SK-N-DZ (cell line): ENCODE measurements at regions not wholly inside any gene's neighbourhood (a gene's known extent, or its start where the extent isn't known, plus 50 kb on each side); places are given as distances from the start of the nearest gene placed in this dataset.
"Not testable (repeated sequence)": the region's sequence is repeated elsewhere in the genome, so short reads cannot be mapped to it uniquely, and the experiment has no call there.

Source experiments
- DNase-seq: peaks from one replicate; pipeline ENCODE4 v3.0.0-alpha.2; 2015; ENCODE audit warnings: low spot score

DNA sequence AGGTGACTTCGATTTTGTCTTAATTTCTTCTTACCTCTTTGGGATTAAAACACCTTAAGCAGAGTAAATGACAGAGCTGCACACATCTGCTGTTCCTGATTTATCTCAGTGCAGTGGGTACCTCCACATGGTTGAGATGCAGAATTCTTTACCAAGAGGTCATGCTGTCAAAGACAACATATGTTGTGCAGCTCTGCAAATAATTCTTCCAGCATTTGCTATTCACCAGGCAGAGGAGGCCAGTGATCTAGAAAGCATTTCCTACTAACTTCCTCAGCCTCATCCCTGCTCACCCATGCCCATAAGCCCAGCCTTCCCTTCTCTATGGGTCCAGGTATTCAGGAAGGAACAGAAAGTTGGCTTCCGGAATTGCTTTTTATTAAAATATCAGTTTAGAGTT, 109.3 kb downstream of the THBS2 start:
- no peak for DNase-seq

DNA sequence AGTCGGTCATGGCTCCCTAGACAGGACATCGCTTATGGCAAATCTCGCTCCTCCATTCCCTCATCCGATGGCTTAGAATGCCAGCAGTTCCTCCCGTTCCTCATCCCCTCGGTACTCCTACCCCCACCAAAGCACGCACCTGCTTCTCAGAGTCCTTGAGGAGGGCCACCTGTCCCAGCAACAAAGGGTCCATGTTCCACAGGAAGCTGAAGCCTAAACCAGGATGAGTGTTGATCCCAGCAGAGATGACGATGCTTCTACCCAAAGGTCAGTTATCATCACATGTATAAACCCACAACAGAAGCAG, 111.2 kb downstream of the THBS2 start:
- no peak for DNase-seq

DNA sequence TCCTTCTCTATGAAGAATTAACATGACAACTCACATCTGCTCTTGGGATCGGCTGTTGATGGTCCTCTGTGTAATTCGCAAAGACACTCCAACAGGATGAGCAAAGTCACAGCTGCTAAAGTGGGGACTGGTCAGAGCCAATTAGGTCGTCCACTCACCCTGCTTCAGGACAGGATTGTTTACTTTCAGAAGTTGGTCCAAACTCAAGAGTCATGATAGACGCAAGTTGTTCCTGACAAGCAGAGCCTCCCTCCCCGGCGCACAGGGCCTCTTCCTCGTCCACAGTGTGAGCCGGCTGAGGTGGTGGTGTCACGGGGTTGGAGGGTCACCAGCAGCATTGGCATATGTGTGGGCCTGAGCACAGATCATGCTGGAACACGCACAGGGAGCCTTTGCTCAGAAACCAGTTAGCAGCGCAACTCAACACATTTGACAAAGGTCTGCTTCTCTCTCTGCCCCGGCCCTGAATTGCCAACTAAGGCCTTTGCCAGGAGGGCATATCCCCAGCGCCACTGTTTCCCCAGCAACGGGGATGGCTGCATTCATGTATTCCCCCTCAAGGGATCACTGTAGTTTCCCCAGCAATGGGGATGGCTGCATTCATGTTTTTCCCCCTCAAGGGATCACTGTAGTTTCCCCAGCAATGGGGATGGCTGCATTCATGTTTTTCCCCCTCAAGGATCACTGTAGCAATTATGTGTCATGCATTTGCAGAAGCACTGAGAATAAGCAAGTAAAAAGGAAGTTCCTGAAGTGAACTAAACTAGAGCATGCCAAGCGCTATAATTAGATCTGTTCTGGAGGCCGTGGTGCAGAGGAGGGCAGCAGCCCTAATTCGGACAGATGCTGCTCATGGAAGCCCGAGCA, 111.7 kb downstream of the THBS2 start:
- DNase-seq = no peak

DNA sequence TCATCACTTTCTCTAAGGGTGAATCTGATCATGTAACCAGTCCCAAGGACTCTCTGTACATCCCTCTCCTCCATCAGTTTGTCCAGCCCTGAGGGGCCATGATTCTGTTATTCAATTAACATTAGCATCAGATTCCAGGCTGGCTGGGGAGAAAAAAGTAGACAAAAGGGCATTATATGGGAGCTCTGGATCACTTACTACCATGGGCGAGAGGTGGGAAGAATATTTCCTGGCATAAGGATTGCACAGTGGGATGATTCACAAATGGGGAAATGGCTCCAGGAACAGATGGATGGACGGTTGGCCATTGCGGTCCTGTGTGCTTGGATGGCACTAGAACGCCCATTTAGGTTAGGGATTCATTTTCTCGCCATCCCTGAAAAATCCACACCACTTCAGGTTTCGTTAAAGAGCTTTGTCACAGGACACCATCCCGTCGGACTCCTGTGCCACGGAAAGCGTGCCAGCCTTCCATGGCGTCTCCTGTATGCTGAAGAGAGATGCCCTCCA, 112.6 kb downstream of the THBS2 start:
- DNase-seq = no peak

DNA sequence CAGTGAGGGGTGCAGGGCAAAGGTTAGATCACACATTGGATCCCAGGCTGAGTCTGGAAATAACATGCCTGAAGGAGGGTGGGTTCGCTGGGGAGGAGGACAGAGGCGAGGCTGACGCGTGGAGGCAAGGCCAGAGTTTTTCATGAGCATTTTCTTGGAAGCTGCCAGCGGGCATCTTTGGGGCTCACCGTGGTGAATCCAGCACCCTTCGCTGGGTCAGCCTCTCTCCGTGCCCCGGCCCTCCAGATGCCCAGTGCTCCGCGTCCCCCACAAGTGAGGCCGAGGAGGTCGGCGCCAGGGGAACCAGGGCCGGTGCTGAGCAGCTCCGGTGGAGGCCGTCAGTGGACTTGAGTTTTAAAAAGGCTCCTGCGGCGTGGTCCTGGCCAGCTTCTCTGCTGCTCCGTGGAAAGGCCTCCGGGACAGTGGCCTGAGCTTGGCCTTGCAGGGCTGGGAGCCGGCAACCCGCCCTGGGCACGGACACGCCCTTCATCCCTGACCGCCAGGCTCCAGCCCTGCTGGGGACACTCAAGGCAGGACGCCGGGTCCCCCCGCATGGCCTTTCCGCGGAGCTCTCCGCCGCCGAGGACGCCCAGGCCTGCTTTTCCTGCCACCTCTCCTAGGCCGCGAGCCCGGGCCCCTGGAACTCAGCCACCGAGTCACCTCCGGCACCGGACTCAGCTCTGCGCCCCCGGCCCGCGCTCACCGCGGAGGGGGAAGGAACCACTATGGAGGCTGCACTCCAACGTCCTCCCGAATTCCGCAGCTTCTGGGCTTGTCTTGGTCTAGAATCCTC, 114.3 kb downstream of the THBS2 start:
- no peak for DNase-seq

DNA sequence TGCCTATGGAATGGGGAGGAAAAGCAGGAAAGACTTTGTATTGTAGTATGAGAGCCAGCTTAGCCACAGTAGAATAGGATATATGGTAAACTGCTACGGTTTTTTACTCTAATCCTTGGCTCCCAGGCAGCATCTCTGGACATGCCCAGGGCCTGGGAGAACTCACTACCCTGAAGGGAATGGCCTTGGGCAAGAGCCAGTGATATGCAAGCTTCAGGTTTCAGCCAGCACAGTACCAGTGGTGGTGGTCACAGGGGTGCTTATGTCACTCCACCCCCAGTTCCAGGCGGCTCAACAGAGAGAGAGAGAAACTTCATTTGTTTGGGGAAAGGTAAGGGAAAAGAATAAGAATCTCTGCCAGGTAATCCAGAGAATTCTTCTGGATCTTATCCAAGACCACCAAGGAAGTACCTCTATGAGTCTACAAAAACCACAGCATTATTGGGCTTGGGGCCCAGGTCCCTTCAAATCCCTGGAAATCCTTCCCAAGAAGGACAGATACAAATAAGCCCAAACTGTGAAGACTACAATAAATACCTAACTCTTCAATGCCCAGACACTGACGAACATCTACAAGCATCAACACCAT, 121.2 kb downstream of the THBS2 start:
- no peak for DNase-seq

DNA sequence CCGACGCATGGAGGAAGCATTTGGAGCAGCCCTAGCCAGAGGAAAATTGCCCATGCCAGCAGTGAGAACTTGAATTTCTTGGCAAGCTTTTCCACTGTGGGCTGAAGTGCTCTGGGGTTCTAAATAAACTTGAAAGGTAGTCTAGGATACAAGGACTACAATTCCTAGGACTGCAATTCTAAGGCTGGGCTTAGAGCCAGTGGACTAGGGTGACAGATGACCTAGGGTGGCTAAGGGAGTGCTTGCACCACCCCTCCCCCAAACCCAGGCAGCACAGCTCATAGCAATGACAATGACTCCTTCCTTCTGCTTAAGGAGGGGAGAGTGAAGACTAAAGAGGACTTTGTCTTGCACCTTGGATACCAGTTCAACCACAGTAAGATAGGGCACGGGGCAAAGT, 122.3 kb downstream of the THBS2 start:
- no peak for DNase-seq

DNA sequence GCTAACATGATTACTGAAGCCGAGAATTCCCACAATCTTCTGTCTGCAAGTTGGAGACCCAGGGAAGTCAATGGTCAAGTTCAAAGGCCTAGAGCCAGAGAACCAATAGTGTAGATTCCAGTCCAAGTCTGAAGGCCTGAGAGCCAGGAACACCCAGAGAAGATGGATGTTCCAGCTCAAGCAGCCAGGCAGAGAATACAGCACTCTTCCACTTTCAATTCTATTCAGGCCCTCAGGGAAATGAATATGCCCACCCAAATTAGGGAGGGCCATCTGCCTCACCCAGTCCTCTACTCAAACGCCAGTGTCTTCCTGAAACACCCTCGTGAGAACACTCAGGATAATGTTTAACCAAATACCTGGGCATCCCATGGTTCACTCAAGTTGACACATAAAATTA, 123.5 kb downstream of the THBS2 start:
- DNase-seq = no peak

DNA sequence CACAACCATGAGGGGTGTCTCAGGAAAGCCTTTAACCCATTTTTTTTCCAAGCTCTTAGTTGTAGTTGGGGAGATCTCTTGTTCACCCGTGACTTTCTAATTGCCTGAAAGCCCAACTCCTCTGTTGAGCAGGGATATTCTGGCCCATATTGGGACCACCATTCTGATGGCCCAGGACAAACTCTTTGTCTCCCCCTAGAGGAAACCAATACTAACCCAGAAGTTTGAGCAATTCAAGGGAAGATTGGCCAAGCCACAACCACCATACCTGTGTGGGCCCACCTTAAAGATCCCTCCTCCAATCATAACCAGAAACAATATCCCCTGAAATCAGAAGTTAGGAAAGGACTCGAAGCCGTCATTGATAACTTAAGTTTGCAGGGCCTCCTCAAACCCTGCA, 132.6 kb downstream of the THBS2 start:
- DNase-seq = no peak

DNA sequence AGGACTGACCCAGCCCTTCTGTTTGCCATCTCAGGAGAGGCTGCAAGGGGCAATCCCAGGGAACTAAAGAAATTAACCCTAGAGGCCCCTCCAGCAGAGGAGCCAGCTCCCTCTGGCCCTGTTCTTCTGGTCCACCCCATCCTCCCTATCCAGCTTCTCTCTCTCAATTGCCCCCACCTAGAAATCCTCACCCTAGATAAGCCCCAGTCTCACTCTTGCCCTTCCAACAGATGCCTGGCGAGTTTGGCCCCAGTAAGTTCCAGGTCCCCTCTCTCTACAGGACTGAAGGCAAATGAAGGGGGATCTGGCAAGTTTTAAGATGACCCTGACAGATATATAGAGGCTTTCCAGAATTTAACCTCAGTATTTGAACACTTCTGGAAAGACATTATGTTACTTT, 134.0 kb downstream of the THBS2 start:
- DNase-seq = no peak

DNA sequence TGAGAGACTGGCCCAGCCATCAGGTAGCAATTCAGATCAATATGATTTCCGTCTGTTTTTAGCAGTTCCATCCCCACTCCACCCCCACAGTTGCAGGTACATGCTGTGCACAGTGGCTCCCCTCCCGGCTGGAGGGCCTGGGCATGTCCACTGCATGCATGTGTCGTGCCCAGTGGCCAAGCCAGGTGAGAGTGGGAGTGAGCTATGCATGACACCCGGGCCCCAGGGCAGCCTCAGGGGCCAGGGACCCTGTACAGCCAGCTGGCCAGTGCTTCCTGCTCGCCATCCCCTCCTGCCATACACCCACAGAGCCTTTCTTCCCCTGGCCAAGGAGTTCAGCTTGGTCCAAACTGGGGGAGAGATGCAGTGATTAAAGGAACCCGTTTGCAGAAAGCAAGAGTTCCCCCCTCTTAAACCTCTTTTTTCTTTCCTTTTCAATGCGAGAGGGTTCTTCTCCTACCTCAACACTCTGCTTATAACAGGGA, 135.3 kb downstream of the THBS2 start:
- DNase-seq = no peak

DNA sequence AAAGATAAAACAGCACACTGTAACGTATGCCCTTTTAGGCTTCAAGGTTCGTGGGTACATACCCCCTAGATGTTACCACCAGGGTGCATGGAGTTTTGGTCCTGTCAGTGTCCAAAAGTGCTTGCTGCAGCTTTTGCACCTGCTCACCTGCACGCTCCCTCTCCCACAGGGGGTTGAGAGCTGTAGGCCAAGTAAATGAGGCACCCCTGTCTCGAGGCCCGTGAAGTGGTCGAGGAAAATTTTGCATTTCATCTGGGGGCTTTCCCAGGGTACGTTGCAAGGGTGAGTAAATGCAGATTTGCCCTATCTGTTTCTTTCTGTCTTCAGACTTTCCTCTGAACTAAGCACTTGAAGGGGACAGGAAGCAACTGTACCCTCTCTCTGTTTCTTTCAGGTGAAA, 136.0 kb downstream of the THBS2 start:
- DNase-seq = no peak

DNA sequence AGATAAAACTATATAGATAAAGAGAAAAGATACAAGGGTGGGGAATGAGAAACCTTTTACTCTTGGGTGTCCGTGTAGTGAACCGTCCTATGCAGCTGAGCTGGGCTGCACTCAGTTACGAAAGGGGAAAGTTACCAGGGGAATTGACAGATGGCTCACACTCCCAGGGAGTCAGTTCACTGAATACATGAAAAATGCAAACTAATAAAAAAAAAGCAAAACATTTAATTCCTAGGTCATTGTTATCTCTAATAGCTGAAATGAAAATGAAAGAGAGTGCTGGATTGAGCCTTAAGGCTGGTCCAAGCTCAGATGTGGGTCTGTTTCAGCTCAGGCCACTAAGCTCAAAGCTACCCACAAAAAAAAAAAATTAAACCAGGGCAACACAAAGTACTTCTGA, 138.0 kb downstream of the THBS2 start:
- no peak for DNase-seq

DNA sequence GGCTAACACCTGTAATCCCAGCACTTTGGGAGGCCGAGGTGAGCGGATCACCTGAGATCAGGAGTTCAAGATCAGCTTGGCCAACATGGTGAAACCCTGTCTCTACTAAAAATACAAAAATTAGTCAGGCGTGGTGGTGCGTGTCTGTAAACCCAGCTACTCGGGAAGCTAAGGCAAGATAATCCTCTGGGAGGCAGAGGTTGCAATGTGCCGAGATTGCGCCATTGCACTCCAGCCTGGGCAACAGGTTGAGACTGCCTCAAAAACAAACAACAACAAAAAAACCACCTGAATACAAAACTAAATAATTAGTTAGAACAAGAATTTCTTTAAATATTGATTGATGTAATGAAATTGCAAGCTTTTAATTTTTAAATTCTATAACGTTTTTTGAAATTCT, 139.0 kb downstream of the THBS2 start:
- DNase-seq = not testable (repeated sequence)

DNA sequence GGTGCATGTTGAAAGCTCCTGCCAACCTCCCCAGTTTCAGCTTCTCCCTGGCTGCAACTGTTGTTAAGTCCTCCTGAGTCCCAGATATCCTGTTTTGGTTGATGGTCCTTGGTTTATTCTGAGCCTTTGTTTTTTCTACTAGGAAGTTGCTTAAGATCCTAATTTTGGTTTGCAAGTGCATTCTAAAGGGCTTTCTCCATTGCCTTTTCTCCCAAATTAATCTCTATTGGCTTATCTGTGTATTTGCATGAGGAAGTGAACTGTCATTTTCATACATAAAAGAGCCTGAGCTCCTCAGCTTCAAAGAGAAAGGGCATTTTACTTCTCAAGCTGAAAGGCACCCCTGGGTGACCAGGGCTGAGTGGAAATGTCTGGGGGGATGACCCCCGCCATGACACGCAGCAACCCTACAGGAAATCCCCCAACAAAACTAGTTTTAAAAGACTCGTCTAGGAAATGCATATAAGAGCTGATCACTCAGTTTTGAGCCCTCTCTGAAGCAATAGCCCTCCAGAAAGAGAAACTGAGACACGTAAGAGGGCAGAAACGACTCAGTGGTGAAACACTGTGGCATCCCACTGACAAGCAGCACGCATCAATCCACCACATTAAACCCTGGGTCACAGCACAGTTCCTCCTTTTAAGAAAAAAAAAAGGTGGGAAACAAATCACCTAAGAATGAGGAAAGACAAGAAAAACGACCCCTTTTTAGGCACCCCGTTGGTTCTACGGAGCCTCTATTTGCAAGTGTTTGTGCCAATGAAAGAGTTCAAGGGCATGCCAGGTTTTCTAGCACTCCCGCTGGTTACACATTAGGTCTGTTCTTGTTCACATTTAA, 140.9 kb downstream of the THBS2 start:
- no peak for DNase-seq

DNA sequence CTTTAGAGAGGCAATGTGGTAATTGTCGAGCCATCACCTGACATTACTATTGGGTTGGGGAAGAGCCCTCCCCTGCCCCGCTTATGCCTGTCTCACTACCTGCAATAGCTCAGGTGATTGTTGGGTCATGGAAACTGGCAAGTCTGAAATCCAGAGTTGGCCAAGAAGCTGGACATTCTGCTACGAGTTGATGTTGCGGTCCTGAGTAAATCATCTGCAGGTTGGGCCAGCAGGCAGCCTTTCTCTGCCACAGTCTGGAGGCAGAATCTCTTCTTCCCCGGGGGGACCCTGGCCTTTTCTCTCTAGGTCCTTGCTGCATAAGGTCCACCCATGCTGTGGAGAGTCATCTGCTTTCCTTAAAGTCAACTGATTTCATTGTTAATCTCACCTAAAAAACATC, 142.4 kb downstream of the THBS2 start:
- DNase-seq = no peak

DNA sequence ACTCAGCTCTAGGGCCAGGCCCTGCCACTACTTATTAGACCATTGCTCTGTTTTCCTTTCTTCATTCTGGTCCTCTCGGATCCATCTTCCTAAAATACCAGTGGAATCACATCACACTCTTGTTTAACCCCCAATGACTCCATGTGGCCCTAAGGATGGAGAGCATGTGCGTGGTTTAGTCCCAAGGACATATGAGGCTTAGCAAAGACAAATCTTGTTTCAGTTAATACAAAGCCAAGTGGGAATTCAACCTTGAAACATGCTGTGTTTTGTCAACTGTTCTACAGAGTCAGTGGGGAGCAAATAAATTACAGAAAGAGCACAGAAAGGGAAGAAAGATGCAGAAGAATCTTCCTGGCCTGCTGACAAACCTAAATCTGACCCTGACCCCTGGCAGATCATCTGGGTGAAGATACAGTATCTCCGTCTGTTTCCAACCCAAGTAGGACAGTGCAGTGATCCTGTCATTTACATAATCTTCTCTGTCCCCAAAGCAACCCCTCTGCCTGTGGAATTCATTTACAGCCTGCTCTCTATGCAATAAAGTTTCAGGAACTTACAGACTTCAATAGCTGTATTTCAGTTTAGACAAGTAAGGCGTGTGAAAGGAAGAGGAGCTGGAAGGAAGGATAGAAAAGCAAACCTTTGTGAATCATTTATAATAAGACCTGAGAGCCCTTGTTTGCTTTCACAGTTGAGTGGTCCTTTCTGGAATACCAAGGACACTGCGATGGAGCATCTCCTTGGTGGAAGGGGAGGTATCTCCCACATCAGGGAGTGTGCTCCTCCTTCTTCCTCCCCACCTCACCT, 144.0 kb downstream of the THBS2 start:
- no peak for DNase-seq

DNA sequence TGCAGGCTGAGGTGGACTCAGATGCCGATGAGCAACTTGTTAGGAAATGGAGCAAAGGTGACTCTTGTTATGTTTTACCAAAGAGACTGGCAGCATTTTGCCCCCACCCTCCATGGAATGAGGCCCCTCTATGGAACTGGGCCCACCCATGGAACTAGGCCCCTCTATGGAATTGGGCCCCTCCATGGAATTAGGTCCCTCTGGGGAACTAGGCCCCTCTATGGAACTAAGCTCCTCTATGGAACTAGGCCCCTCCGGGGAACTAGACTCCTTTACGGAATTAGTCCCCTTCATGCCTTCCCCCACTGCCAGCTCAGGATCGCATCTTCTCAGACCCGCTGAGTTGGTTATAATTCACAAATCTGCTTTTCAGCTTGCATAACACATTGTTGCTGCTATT, 144.9 kb downstream of the THBS2 start:
- no peak for DNase-seq

DNA sequence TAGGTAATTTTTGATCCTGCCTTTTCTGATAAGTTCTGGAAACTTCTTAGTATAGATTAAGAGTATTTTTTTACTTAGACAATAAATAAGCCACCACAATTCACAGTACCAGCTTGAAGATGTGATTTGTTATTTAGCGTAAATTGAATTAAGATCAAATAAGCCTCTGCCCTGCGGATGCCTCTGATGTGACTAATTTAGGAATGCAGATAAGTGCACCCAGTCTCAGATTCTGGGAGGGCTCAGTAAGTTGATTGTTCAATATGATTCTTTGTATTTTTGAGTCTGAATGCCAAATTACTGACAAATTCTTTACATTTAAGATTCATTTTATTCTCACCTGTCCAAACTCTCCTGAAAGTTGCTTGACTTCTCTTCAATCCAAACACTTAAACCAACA, 147.5 kb downstream of the THBS2 start:
- no peak for DNase-seq

DNA sequence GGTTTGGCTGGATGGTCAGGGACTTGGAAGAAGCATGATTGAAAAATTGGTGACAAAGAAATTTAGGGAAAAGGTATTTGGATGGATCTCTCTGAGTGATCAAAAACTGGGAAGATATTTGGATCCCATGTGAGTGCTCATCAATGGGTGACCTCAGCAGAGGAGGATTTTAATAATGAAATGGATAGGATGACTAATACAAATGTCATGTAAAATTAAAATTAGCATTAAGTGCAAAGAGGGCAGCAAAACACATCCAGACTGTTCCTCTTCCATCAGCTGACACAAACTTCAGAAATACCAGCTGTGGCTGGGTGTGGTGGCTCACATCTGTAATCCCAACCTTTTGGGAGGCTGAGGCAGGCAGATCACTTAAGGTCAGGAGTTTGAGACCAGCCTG, 151.7 kb downstream of the THBS2 start:
- DNase-seq = no peak
